Epithelial cell of proximal tubule (primary cell): ENCODE measurements at regions not wholly inside any gene's neighbourhood (a gene's known extent, or its start where the extent isn't known, plus 50 kb on each side); places are given as distances from the start of the nearest gene placed in this dataset.

Experiments used
- DNase-seq: peaks from one replicate; pipeline ENCODE4 v3.0.0-alpha.2; 2011; ENCODE audit warnings: low read depth
- H3K4me3 ChIP-seq: 2 replicates; pipeline ENCODE4 v1.5.1; 2011; ENCODE audit warnings: low read depth, mild to moderate bottlenecking, low read length
- CTCF ChIP-seq: conservative IDR thresholded peaks from 2 replicates; pipeline ENCODE4 v1.5.1; 2012; ENCODE audit warnings: low read depth, mild to moderate bottlenecking, low read length

- H3K4me3 ChIP-seq = no peak overlapping the region
- DNase-seq = no peak
- no peak for TF ChIP-seq CTCF
Measured at GRCh38 chr12:20300457-20300856, 67.9 kb upstream of the PDE3A start.

DNA sequence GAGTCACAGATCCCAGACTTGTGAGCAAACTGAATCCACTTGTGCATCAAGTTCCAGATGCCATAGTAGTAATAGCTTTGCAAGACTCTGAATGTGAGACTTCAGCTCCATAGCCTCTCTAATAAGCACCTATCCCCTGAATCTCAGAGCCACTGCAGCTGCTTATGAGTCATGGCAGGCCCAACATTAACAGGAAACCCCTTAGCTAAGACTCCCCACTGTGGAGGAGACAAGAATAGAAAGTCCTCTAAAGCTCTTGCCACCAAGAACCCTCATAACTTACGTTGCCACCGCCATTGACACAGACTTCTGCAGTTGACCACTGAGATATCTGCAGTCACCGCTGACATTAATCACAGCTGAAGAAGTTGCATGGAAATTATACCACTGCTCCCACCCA is 62.9 kb upstream of the PDE3A start:
- TF ChIP-seq CTCF = no peak
- H3K4me3 ChIP-seq = no peak overlapping the region
- no peak for DNase-seq

GRCh38 chr12:20309504-20310148 is 58.7 kb upstream of the PDE3A start:
- TF ChIP-seq CTCF = no peak
- no peak for DNase-seq
- no peak overlapping the region for H3K4me3 ChIP-seq

- H3K4me3 ChIP-seq = no peak overlapping the region
- no peak for DNase-seq
- no peak for TF ChIP-seq CTCF
Measured at GRCh38 chr12:20314328-20314727, 54.0 kb upstream of the PDE3A start.

DNA sequence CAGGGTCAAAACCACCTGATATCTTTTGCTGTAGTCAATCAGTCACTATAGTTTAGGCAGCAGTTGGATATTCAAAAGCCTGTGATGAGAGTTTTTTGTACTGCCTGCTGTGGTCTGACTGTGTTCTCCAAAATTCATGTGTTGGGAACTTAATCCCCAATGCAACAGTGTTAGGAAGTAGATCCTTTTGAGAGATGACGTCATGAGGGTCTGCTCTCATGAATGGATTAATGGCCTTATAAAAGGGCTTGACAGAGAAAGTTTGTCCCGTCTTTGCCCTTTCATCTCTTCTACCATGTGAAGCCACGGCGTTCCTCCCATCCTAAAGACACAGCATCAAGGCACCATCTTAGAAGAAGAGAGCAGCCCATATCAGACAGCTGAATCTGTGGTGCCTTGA is 50.8 kb upstream of the PDE3A start:
- no peak for TF ChIP-seq CTCF
- no peak for DNase-seq

More for the DNA sequence above, 50.8 kb upstream of the PDE3A start:
- H3K4me3 ChIP-seq = no peak overlapping the region
